PC-3 (cell line): ENCODE measurements at regions not wholly inside any gene's neighbourhood (a gene's known extent, or its start where the extent isn't known, plus 50 kb on each side); places are given as distances from the start of the nearest gene placed in this dataset.

Experiments used
- ATAC-seq: fragments of 200-7000 bp; cut with Tn5 transposase; 2 replicates; pipeline ENCODE4 v1.9.1; 2020; ENCODE audit warnings: mild to moderate bottlenecking, moderate library complexity
- BruUV-seq: library from RNA; stranded (reverse); fragments of 400-500 nt; replicated peaks from 2 replicates; lab custom pipeline; 2021; lab: Mats Ljungman, UMichigan
- CTCF ChIA-PET: fragments of 300-600 bp; sonication (Branson Sonifier 250); formaldehyde crosslinking; loops from one replicate; lab custom pipeline; 2022; ENCODE audit warnings: antibody characterized with exemption; lab: Charles Lee
- POLR2A ChIA-PET: fragments of 300-600 bp; sonication (Branson Sonifier 250); formaldehyde crosslinking; loops from one replicate; lab custom pipeline; 2022; ENCODE audit warnings: antibody characterized with exemption; ENCODE audit not compliant: unreplicated experiment; lab: Charles Lee
- DNase-seq: peaks from one replicate; pipeline ENCODE4 v3.0.0-alpha.2; 2015
- H2AFZ ChIP-seq: fragments of 300-600 bp; sonication (generic); 2 replicates; pipeline ENCODE4 v1.6.0; 2016; ENCODE audit warnings: antibody characterized with exemption, low read length
- H3F3A ChIP-seq: fragments of 300-600 bp; sonication (generic); one replicate; pipeline ENCODE4 v1.6.0; 2017; ENCODE audit warnings: antibody characterized with exemption, low read length, control low read depth, mild to moderate bottlenecking; ENCODE audit not compliant: unreplicated experiment
- H3K27ac ChIP-seq: fragments of 300-600 bp; sonication (generic); 2 replicates; pipeline ENCODE4 v1.5.1; 2016; ENCODE audit warnings: mild to moderate bottlenecking, low read length
- H3K27me3 ChIP-seq: fragments of 300-600 bp; sonication (generic); 2 replicates; pipeline ENCODE4 v1.6.1; 2016; ENCODE audit warnings: low read length, mixed read lengths
- H3K36me3 ChIP-seq: fragments of 300-600 bp; sonication (generic); 2 replicates; pipeline ENCODE4 v1.6.1; 2016; ENCODE audit warnings: low read depth, mixed run types, low read length, mixed read lengths
- H3K4me1 ChIP-seq: fragments of 300-600 bp; sonication (generic); 2 replicates; pipeline ENCODE4 v1.5.1; 2016; ENCODE audit warnings: low read length; ENCODE audit not compliant: insufficient read depth
- H3K4me2 ChIP-seq: fragments of 300-600 bp; sonication (generic); 2 replicates; pipeline ENCODE4 v1.6.0; 2016; ENCODE audit warnings: low read length
- H3K4me3 ChIP-seq: fragments of 300-600 bp; sonication (generic); 2 replicates; pipeline ENCODE4 v1.5.1; 2016; ENCODE audit warnings: mild to moderate bottlenecking, low read length, mixed read lengths
- H3K79me2 ChIP-seq: fragments of 300-600 bp; sonication (generic); 2 replicates; pipeline ENCODE4 v1.6.1; 2017; ENCODE audit warnings: low read length, mixed read lengths
- H3K9ac ChIP-seq: fragments of 300-600 bp; sonication (generic); 2 replicates; pipeline ENCODE4 v1.6.0; 2016; ENCODE audit warnings: mild to moderate bottlenecking, low read length
- H3K9me2 ChIP-seq: fragments of 300-600 bp; sonication (generic); replicated peaks from 2 replicates; pipeline ENCODE4 v1.6.1; 2016; ENCODE audit warnings: mixed run types, low read length, mixed read lengths
- H3K9me3 ChIP-seq: fragments of 300-600 bp; sonication (generic); 2 replicates; pipeline ENCODE4 v1.6.1; 2016; ENCODE audit warnings: low read length, mixed read lengths
- H4K20me1 ChIP-seq: fragments of 300-600 bp; sonication (generic); 2 replicates; pipeline ENCODE4 v1.6.1; 2016; ENCODE audit warnings: low read length, mixed read lengths
- CTCF ChIP-seq: fragments of 300-600 bp; sonication (generic); conservative IDR thresholded peaks from 2 replicates; pipeline ENCODE4 v1.5.1; 2017; ENCODE audit warnings: antibody characterized with exemption, low read depth, mild to moderate bottlenecking, low read length
- EZH2 ChIP-seq: fragments of 300-600 bp; sonication (generic); IDR thresholded peaks from one replicate; pipeline ENCODE4 v1.6.1; 2017; ENCODE audit warnings: antibody characterized with exemption, mild to moderate bottlenecking, low read length; ENCODE audit not compliant: unreplicated experiment
- EZH2phosphoT487 ChIP-seq: fragments of 300-600 bp; sonication (generic); IDR thresholded peaks from 2 replicates; pipeline ENCODE4 v1.6.1; 2018; ENCODE audit warnings: mild to moderate bottlenecking, antibody characterized with exemption, low read length, borderline replicate concordance
- intact Hi-C: fragments of 100-400 bp; cut with micrococcal nuclease; formaldehyde crosslinking; loops from 2 replicates; pipeline ENCODE4 v1.9.0; 2023

- BruUV-seq = no TSS peak
- intact Hi-C loops = no loop called here
- POLR2A ChIA-PET = no interaction called here
- no peak overlapping the region for H3K4me2 ChIP-seq
- ATAC-seq (no peak), DNase-seq (no peak)
- H3K79me2 ChIP-seq = no peaks in the 10 kb centered on the region
- no peaks in the 10 kb centered on the region for H3K9me2 ChIP-seq
- H2AFZ ChIP-seq = no peak overlapping the region
- TF ChIP-seq EZH2phosphoT487 (no peak), CTCF (no peak), EZH2 (no peak)
- H3K4me1 ChIP-seq = no peaks in the 10 kb centered on the region
- CTCF ChIA-PET = no interaction called here
- H3K27ac ChIP-seq = no peak overlapping the region
- no peak overlapping the region for H3K9ac ChIP-seq
- no peak overlapping the region for H3K4me3 ChIP-seq
- no peaks in the 10 kb centered on the region for H4K20me1 ChIP-seq
- no peaks in the 10 kb centered on the region for H3F3A ChIP-seq
- H3K9me3 ChIP-seq = no peaks in the 10 kb centered on the region
- H3K27me3 ChIP-seq = no peaks in the 10 kb centered on the region
- H3K36me3 ChIP-seq = no peaks in the 10 kb centered on the region
These were observed 271.9 kb upstream of the SMIM31 start for GRCh38 chr4:164482092-164482404.

- CTCF ChIA-PET = no interaction called here
- Histone ChIP-seq H3K9me3 (no peaks in the 10 kb centered on the region), H3K27ac (no peak overlapping the region), H2AFZ (no peak overlapping the region), H4K20me1 (no peaks in the 10 kb centered on the region), H3K36me3 (no peaks in the 10 kb centered on the region), H3K4me2 (no peak overlapping the region), H3K79me2 (no peaks in the 10 kb centered on the region), H3K4me3 (no peak overlapping the region), H3K4me1 (no peaks in the 10 kb centered on the region), H3K27me3 (no peaks in the 10 kb centered on the region), H3K9me2 (no peaks in the 10 kb centered on the region), H3K9ac (no peak overlapping the region), H3F3A (no peaks in the 10 kb centered on the region)
- POLR2A ChIA-PET = no interaction called here
- DNase-seq (no peak), ATAC-seq (no peak)
- TF ChIP-seq CTCF (no peak), EZH2phosphoT487 (no peak), EZH2 (no peak)
- intact Hi-C loops = no loop called here
- BruUV-seq = no TSS peak
These were observed 271.2 kb upstream of the SMIM31 start for GRCh38 chr4:164482758-164483157.

- H3K9ac ChIP-seq = no peak overlapping the region
- no peak overlapping the region for H3K4me3 ChIP-seq
- peaks cover 6% of the 10 kb centered on the region; the same call in 1 of the 2 replicates for H3K4me1 ChIP-seq
- no peaks in the 10 kb centered on the region for H3F3A ChIP-seq
- BruUV-seq = no TSS peak
- no peaks in the 10 kb centered on the region for H3K79me2 ChIP-seq
- H3K27me3 ChIP-seq = no peaks in the 10 kb centered on the region
- no peak for ATAC-seq
- ChIA-PET CTCF (no interaction called here), POLR2A (no interaction called here)
- no peaks in the 10 kb centered on the region for H4K20me1 ChIP-seq
- no peak overlapping the region for H2AFZ ChIP-seq
- no peak overlapping the region for H3K4me2 ChIP-seq
- H3K36me3 ChIP-seq = no peaks in the 10 kb centered on the region
- DNase-seq = no peak
- no peak overlapping the region for H3K27ac ChIP-seq
- no peaks in the 10 kb centered on the region for H3K9me3 ChIP-seq
- intact Hi-C loops = no loop called here
- TF ChIP-seq EZH2 = no peak
- TF ChIP-seq EZH2phosphoT487 = no peak
- TF ChIP-seq CTCF = no peak
- no peaks in the 10 kb centered on the region for H3K9me2 ChIP-seq
These were observed 270.2 kb upstream of the SMIM31 start for GRCh38 chr4:164483711-164484110.
